Ramos (cell line): ENCODE measurements at regions not wholly inside any gene's neighbourhood (a gene's known extent, or its start where the extent isn't known, plus 50 kb on each side); places are given as distances from the start of the nearest gene placed in this dataset.

Experiments used
- in situ Hi-C: fragments of 300-500 bp; cut with MboI; formaldehyde crosslinking; loops from one replicate; pipeline ENCODE4 v1.14.3; 2022; ENCODE audit warnings: low sequenced_read_pairs; ENCODE audit not compliant: unreplicated experiment

DNA sequence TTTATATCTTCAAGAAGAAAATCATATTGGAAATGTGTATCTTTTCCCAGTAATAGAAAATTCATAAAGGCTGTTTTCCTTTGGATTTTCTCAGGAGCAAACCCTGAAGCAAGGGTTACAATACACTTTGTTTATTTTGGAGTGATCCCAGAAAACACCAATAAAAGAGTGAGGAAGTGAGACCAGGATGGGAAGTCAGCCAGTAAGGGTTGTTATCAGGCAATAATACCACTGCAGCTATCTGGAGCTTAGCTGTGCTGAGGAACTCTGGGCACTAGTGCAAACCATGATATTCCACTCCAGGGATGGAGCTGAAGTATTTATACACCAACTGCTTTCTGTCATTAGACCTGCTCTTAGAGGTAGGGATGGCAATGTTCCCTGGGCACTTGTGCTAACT, 1002.3 kb downstream of the FLRT2 start:
- in situ Hi-C loops: no loop called here

DNA sequence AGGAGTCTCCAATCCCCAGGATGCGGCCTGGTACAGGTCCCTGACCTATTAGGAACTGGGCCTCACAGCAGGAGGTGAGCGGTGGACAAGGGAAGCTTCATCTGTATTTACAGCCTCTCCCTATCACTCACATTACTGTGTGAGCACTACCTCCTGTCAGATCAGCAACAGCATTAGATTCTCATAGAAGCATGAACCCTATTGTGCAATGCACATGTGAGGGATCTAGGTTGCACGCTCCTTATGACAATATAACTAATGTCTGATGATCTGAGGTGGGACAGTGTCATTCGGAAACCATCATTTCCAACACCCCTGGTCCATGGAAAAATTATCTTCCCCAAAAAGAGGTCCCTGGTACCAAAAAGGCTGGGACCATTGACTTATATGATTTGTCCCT, 1000.5 kb downstream of the FLRT2 start:
- in situ Hi-C loops: no loop called here

DNA sequence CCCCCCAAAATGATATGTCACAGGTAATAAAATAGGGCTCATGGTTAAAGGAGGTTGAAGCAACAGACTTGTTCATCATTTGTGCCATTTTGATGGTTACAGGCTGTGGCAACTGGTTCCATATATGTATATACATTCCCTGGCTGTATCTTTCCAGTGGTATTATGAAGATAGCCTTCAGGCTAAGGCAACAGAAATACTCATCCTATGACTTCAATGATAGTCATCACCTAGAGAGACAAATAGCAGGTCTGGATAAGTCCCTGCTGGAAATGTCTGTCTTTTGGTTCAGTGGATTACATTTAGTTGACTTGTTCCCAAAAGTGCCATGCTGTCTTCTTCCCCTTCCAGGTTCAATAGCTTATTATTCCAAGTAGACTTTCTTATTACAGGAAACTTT, 997.4 kb downstream of the FLRT2 start:
- in situ Hi-C loops: no loop called here

DNA sequence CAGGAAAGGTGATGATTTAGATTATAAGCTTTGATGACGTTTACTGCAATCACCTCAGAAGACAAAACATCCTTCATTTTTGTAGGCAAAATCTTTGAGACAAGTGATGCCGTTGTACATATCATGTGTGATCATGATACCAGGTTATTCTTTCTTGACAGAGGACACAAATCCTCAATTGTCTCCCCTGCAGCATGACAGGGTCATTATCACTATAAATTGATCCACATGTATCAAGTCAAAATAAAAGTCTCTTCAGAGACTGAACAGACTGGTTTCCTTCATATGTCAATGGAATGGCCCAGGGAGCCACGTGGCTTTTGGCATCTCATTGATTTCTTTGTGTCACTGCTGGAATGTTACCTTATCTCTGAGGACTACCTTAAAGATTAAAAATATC, 995.7 kb downstream of the FLRT2 start:
- in situ Hi-C loops: no loop called here

DNA sequence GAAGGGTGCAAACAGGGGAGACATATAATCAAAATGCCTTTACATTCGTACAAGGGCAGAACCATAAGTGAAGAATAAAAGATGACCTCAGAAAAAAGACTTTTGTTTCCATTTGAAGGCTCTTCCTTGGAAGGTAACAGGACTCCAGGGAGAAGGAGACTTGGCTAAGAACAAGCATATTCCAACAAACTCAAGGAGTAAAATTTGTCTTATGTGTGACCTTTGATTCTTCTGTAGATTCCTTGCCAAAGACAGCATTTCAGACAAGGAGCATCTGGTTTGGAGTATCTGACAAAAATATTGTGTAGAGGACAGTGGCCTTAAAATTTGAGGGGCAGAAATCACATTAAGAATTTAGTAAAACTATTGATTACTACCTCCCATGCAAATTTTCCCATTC, 991.9 kb downstream of the FLRT2 start:
- in situ Hi-C loops: no loop called here

DNA sequence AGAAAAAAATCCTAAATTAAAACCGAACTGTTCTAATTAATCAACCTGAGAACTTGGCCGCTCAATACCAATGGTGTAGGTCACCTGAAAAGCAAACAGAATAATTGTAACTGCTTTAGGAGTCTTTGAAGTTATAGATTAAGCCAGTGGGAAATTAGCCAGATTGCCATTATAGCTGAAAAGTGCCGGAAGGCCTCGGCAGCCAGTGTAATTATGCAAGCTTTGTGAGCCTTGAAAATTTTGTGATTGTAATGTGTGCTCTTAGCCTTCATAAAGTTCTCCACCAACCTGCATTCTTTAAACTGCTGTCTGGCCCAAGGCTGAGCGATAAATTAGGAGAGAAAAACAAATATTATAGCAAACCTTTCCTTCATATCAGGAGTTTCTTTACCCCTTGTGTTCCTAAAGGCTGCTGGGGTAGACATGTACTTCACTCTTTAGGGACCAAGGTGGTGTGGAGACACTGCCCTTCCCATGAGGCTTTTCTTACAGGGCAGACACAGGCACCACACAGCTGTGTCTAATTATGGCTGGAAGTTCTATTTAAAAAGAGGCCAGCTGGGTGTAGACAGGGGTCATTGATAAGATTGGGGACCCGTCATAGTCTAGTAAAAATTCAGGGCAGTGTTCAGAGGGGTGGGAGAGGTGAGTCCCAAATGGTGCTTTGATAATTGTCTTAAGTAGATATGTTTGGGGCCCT, 991.2 kb downstream of the FLRT2 start:
- in situ Hi-C loops: no loop called here

DNA sequence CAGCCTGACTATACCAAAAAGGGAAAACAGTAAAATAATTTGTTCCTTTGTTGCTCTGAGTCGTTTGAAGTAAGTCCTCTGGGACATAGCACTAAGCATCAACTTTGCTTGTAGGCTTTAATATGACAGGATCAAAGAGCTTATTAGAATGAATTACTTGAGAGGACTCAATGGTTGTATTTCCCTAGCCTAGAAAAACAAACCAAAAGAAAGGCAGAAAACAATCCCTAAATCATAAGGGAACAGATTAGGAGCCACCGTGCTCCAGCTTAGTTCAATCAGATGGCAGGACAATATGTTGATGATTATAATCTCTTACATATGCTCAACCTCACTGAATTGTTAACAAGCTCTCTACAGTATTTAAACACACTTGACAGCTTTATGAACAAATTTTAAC, 988.4 kb downstream of the FLRT2 start:
- in situ Hi-C loops: no loop called here

DNA sequence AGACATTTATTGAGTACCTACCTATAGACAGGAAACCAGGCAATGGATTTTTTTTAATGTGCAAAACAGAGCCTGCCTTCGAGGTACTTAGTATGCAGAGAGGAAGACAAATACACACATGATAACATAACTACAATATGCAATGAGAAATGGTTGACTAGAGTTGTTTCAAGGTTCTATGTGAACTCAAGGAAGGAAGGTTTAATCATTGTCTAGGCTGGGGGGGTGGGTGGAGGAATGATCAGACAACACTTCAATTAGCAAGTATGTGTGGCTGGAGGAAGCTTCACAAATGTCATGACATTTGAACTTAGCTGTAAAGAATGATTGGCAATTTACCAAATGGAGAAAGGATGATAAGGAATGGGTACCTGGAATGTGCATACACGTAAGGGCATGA, 985.3 kb downstream of the FLRT2 start:
- in situ Hi-C loops: no loop called here

DNA sequence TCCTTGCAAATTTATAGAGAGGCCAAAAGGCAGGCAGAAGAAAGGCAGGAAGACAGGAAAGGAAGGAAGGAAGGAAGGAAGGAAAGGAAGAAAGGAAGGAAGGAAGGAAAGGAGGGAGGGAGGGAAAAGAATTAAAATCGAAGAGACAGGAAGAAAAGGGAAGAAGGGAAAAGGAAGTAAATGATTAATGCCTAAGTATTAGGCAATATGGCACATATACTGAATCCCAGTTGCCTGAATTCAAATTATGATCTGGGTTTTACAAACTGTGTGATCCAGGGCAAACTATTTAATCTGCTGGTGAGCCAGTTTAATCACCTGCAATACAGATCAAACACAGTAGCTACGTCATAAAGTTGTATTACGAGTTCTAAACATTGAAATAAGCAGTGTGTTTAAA, 983.6 kb downstream of the FLRT2 start:
- in situ Hi-C loops: no loop called here

DNA sequence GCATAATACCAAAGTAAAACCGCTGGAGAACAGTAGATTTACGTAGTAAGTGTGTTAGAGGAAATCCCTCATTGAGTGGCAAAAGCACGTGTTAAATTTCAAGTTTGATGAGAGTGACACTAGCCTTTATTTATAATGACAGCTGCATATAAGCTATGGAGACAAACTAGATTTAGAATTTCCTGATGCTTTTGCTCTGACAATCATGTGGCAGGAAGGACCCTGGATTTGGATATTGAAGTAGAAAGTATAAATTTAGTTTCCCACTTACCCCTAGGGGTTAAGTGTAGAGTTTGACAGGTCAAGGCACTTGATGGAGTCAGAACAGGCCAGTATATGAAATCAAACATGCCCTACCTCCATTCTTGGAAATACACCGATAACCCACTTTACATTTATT, 983.1 kb downstream of the FLRT2 start:
- in situ Hi-C loops: no loop called here

DNA sequence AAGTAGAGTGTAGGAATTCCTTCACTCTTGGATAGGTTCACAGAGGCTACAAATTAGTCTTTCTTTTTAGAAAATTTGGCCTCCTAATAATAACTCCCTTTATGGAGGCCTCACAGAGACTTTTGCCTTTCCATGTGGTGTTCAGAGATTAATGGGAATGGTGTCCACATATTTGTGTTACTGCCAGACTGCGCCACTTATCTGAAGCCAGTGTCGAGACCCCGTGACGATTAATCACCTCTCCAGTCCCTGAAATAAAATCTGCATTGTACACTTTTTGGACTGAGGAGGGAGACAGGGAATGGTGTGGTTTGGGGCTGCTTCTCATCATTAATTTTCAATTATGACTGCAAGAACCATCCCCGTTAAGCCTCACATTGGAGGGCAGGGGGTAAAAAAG, 980.5 kb downstream of the FLRT2 start:
- in situ Hi-C loops: no loop called here

DNA sequence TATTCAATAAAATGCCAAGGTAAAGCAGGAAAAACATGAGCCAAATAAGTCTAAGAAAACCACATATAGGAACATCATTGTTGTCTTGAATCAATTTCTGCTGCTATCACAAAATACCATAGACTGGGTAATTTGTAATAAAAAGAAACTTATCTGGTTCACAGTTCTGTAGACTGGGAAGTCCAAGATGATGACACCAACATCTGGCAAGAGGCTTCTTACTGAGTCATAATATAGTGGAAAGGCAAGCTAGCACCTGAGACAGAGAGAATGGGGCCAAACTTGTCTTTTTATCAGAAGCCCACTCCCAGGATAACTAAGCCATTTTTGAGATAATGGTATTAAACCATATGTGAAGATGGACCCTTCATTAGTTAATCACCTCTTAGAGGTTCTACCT, 975.9 kb downstream of the FLRT2 start:
- in situ Hi-C loops: no loop called here

DNA sequence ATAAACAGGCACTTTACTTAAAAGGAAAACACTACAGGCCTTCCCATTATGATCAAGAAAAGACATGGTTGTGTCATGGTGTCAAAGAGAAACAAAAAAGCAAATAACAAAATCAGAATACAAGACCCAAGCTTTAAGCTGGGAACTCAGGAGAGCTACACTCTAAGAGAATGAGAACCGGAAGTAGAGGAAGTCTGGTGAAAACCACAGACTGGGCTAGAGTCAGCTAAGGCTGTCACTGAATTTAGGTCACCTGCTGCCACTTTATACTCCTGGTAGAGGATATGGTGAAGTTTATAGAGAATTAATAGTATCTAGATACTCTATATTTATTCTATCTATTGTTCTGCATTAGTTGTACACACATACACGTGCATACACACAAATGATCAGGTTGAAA, 971.7 kb downstream of the FLRT2 start:
- in situ Hi-C loops: no loop called here

DNA sequence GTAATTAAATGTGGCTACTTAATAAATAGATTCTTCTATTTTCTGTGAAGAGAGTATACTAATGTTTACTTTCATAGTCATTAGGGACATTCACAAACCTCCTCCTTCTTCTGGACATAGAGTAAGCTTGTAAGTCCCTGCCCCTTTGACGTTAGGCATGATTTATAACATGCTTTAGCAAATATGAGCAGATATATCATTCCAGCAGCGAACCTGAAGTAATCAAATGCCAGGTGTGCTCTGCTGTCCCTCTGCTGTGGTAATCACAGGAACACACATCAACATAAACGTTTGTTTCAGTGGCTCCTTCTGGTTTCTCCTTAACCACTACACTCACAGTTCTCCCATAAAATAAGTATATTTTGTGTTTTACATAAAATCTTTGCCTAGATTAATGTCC, 961.8 kb downstream of the FLRT2 start:
- in situ Hi-C loops: no loop called here

DNA sequence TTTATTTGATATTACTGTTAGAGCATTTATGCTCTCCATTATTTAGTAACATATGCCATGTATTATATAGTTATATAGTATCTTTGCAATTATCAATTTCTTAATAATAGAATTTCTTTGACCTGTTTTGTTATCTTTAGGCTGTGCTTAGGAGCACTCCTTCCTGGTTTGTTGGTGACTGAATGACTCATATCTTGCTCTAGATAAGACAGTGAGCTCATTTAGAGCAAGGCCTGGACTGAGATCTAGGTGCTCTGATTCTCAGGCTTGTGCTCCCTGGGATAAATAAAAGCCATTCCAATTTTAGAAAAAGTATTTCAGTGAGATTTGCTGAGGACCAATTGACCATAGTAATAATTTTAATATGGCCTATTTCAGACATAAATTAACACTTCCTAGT, 951.2 kb downstream of the FLRT2 start:
- in situ Hi-C loops: no loop called here

DNA sequence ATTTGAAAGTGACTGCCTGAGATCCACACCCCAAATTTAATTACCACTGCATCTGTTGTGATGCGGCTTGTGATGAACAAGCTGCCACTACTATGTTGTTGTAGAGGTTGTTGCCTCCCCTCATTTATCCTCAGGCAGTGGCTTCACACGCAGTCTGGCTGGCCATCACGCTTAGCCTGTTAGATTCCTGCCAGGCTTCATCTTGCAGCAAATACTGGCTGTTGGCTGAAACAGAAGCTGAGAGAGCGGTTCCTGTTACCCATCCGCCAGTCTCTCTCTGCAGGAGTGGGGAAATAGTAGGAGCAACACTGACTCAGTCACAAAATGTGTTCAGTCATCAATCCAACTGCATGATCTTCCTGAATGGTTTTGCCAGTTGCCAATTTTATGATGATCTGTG, 934.4 kb downstream of the FLRT2 start:
- in situ Hi-C loops: loop anchor here (10.0 kb wide), 1 partner anchor 190 kb away; no protein-coding TSS in a partner anchor

DNA sequence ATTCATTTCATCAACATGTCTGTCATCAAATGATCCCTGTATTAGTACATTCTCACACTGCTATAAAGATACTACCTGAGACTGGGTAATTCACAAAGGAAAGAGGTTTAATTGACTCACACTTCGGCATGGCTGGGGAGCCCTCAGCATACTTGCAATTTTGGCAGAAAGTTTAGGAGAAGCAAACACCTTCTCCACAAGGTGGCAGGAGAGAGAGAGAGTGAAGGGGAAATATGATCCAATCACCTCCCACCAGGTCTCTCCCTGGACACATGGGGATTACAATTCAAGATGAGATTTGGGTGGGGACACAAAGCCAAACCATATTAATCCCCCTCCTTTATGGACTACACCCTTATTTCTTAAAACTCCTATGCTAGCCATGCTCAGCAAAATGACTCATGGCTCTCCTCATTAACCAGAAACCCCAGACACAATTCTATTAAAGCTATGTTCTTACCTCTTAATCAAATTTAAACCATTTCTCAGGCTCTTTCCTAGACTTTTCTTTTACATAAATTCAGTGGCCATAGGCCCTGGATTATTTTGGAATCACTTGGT, 932.3 kb downstream of the FLRT2 start:
- in situ Hi-C loops: loop anchor here (10.0 kb wide), 1 partner anchor 193 kb away; no protein-coding TSS in a partner anchor

DNA sequence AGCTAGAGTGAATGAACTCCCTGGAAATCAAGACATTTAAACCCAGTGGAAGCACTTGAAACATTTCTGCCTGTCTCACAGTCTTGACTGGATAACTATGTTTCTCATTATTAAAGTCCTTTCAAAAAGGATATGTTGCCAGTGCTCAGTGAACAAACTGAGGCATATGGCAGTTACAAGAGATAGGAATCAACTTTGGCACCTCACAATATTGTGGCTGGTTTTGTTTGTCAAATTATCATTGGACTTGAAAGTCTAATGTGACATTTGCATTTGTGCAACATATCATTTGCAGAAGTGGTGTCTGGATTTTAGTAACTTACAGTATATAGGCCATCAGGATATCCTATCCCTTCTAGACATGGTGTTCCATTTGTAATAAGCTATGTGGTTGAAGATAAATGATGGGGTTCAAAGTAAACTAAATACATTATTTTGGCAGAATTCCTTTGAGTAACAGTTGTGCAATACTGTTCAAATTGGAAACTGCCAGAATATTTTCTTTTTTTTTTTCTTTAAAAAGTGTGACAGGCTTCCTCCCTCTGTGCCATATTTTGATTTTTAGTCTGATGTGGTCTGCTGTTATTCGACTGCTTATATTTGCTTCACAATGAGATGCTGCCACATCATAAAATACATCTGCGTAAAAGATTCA, 927.7 kb downstream of the FLRT2 start:
- in situ Hi-C loops: no loop called here

DNA sequence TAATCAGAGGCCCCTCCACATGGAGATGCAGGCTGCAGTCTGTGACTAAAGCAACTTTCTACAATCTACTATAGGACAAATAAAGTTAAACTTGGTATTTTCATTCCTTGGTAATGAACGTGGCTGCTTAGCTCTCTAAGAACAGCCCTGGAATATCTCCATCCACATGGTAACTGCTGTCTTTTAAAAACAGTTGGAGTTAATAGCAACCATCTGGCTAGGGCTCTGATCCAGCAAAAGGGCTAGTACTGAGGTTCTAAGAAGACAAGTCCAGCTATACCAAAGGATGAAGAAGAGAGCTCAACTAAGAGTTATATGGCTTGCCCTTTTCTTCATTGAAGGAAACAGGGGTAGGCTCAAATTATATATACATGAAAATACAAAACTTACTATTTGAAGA, 920.1 kb downstream of the FLRT2 start:
- in situ Hi-C loops: no loop called here

DNA sequence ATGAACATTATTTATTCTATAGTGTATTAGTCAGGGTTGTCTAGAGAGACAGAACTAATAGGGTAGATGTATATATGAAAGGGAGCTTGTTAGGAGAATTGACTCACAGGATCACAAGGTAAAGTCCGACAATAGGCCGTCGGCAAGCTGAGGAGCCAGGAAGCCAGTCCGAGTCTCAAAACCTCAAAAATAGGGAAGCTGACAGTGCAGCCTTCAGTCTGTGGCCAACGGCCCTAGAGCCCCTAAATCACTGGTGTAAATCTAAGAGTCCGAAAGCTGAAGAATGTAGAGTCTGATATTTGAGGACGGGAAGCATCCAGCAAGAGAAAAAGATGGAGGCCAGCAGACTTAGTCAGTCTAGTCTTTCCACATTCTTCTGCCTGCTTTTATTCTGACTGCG, 912.2 kb downstream of the FLRT2 start:
- in situ Hi-C loops: no loop called here

DNA sequence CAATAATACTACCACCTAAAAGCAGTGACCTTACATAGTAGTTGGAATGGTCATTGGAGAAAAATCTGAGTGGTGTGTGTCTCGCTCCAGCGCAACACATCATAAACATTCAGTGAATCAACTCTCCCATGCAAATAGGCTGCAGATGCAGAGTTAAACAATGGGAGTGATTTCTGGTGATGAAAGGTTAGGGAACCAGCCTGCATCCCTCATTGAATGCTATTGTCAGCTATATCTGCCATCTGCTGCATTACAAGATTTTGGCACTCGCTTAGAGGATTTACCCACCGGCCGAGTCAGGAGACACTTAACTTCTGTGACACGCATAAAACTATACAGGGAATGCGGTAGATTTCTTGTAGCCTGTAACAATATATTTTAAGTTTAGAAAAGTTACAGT, 900.9 kb downstream of the FLRT2 start:
- in situ Hi-C loops: no loop called here

DNA sequence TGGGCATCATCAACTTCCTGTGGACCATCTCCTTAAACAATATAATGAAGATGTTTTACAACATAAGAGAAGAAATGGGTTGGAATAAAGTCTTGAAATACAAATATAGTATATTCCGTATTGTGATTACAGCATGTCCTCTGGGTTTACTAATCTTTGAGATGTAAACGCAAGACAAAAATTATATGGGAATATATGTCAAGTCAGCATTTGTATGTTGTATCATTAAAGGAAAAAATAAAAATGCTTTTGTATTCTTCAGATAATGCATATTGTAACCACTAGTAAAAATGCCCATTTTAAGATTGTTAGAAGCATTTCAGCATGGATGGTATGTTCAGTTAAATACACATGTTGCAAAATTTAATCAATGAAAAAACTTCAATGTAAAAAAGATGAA, 893.3 kb downstream of the FLRT2 start:
- in situ Hi-C loops: no loop called here
